GM21576 (cell line): ENCODE measurements at regions not wholly inside any gene's neighbourhood (a gene's known extent, or its start where the extent isn't known, plus 50 kb on each side); places are given as distances from the start of the nearest gene placed in this dataset.

Source experiments
- ATAC-seq: cut with Tn5 transposase; IDR thresholded peaks from one replicate; pipeline ENCODE4 v1.9.1; 2021; ENCODE audit warnings: mild to moderate bottlenecking, moderate library complexity; ENCODE audit not compliant: unreplicated experiment

- ATAC-seq = no peak
Measured at GRCh38 chr6:40645043-40645442, 57.9 kb upstream of the LRFN2 start.

DNA sequence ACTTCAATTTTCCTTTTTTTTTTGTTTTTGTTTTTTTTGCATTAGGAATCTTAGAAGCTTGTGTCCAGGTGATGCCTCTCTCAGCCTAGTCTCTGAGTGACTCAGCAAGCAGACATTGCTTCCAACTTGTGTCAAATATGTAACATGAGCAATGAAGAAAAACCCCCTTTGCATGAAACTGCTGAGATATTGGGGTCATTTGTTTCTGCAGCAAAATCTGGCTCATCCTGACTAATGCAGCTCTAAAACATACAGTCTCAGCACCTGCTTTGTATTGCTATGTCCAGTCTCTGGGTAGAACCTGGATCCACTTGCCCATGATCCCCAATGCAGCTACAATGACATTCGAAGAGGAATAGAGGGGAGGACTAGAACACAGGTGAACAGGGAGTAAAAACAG, 55.7 kb upstream of the LRFN2 start:
- no peak for ATAC-seq

GRCh38 chr6:40642190-40642589, 55.0 kb upstream of the LRFN2 start:
- no peak for ATAC-seq

DNA sequence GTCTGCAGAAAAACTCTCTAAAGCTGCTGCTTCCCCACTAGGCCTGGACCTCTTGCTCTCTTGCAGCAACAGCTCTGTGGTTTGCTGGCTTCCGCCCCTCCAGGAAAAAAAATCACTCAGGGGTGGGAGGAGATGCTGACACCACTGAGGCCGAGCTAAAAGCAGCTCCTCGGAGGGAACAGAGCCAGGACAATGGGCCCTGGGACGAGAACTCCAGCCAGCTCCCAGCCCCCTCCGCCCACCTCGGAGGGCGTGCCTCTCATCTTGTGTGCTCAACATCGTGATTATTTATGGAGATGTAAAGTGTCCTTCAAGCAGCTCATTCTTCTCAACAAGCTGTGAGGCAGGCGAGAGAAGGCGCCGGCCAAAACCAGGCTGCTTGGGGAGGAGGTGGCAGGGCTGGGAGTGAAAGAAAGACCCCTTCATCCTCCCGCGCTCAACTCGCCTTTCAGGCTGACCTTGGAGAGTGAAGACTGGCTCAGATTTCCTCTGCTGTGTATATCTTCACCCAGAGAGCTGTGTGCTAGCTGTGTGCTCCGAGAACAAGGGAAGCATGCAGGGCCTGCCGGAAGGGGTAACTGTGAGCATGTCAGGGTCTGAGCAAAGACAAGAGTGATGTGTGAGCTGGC, 53.5 kb upstream of the LRFN2 start:
- no peak for ATAC-seq
